NCI-H2107 treated with DMSO at 0.1 percent for 48 hours (cell line): ENCODE measurements at regions not wholly inside any gene's neighbourhood (a gene's known extent, or its start where the extent isn't known, plus 50 kb on each side); places are given as distances from the start of the nearest gene placed in this dataset.

ENCODE experiments used
- DNase-seq: peaks from one replicate; lab custom pipeline; 2025; ENCODE audit not compliant: unreplicated experiment; lab: John Stamatoyannopoulos, UW

- no peak for DNase-seq
Measured at GRCh38 chr5:161134956-161135355, 282.9 kb upstream of the ATP10B start.

- no peak for DNase-seq
Measured at GRCh38 chr5:161134083-161134482, 282.1 kb upstream of the ATP10B start.

GRCh38 chr5:161115941-161116340, 263.9 kb upstream of the ATP10B start:
- DNase-seq: no peak

- no peak for DNase-seq
Measured at GRCh38 chr5:161112371-161112770, 260.4 kb upstream of the ATP10B start.

GRCh38 chr5:161105525-161105924, 253.5 kb upstream of the ATP10B start:
- DNase-seq: no peak

GRCh38 chr5:161098516-161098915, 246.5 kb upstream of the ATP10B start:
- no peak for DNase-seq

- DNase-seq: no peak
Measured at GRCh38 chr5:161096581-161096980, 244.6 kb upstream of the ATP10B start.

- DNase-seq: no peak
Measured at GRCh38 chr5:161095953-161096352, 243.9 kb upstream of the ATP10B start.

GRCh38 chr5:161094411-161094810, 242.4 kb upstream of the ATP10B start:
- no peak for DNase-seq

GRCh38 chr5:161093100-161093499, 241.1 kb upstream of the ATP10B start:
- no peak for DNase-seq

- DNase-seq: no peak
Measured at GRCh38 chr5:161089569-161089968, 237.6 kb upstream of the ATP10B start.

GRCh38 chr5:161086461-161086860, 234.4 kb upstream of the ATP10B start:
- DNase-seq: no peak

- no peak for DNase-seq
Measured at GRCh38 chr5:161085056-161085455, 233.0 kb upstream of the ATP10B start.

GRCh38 chr5:161084115-161084514, 232.1 kb upstream of the ATP10B start:
- DNase-seq: no peak

GRCh38 chr5:161078793-161079192, 226.8 kb upstream of the ATP10B start:
- DNase-seq: no peak

GRCh38 chr5:161077936-161078545, 226.0 kb upstream of the ATP10B start:
- DNase-seq: no peak

GRCh38 chr5:161077496-161077895, 225.5 kb upstream of the ATP10B start:
- no peak for DNase-seq

- no peak for DNase-seq
Measured at GRCh38 chr5:161064781-161065180, 212.8 kb upstream of the ATP10B start.

- DNase-seq: no peak
Measured at GRCh38 chr5:161064297-161064696, 212.3 kb upstream of the ATP10B start.

- no peak for DNase-seq
Measured at GRCh38 chr5:161058781-161059180, 206.8 kb upstream of the ATP10B start.

- no peak for DNase-seq
Measured at GRCh38 chr5:161051920-161052500, 200.0 kb upstream of the ATP10B start.

GRCh38 chr5:161047024-161047423, 195.0 kb upstream of the ATP10B start:
- no peak for DNase-seq

GRCh38 chr5:161042862-161043261, 190.9 kb upstream of the ATP10B start:
- no peak for DNase-seq
